Transverse colon (tissue), 3 donors: ENCODE measurements at regions not wholly inside any gene's neighbourhood (a gene's known extent, or its start where the extent isn't known, plus 50 kb on each side); places are given as distances from the start of the nearest gene placed in this dataset.

ENCODE experiments used
- CTCF ChIP-seq, 5 experiments: fragments of 200-600 bp in 3 of 5; fragments of 450-650 bp in 2 of 5; sonication (generic) in 3 of 5; IDR thresholded peaks; 1 replicate in 2 of 5; 2 replicates in 3 of 5; pipeline ENCODE4 v1.5.1; 2016 to 2017; ENCODE audit warnings: antibody characterized with exemption in 5 of 5, inconsistent platforms in 3 of 5, mild to moderate bottlenecking in 2 of 5, moderate library complexity in 1 of 5
- EP300 ChIP-seq: sonication (generic); formaldehyde crosslinking; IDR thresholded peaks from one replicate; pipeline ENCODE4 v1.6.1; 2017; ENCODE audit warnings: antibody characterized with exemption, low read depth
- POLR2A ChIP-seq: fragments of 450-650 bp; IDR thresholded peaks from one replicate; pipeline ENCODE4 v1.6.1; 2016; ENCODE audit warnings: antibody characterized with exemption, mild to moderate bottlenecking, moderate library complexity

DNA sequence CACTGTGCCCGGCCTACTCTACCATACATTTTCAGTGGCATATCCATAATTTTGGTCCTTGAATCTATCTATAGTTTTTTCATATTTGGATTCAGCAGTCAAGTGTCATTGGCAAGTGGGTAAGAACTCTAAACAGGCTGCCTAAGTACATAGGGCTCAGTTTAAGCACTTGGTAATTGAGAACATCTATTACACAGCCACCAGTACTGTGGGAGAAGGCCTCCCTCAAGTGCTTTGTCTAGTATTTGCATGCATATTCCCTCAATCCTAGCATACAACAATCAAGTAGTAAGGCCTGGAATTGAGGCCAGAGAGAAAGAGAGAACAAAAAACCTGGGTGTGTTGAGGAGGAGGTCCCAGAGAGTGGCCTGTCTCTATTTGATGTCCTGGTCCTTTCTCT is 325.2 kb downstream of the USP25 start:
- TF ChIP-seq CTCF (IDR thresholded peaks at IDR 0.05) (no peak), EP300 (no peak), POLR2A (no peak)
